Activated CD4-positive, alpha-beta T cell treated with anti-CD3 and anti-CD28 coated beads for 24 hours (primary cell): ENCODE measurements at regions not wholly inside any gene's neighbourhood (a gene's known extent, or its start where the extent isn't known, plus 50 kb on each side); places are given as distances from the start of the nearest gene placed in this dataset.

Experiments used
- DNase-seq, 2 donors: peaks; one replicate each; pipeline ENCODE4 v3.0.0-alpha.2; 2020; ENCODE audit warnings: low read depth in 2 of 2

GRCh38 chr2:16022548-16023240, 82.3 kb downstream of the MYCN start:
- no peak for DNase-seq

DNA sequence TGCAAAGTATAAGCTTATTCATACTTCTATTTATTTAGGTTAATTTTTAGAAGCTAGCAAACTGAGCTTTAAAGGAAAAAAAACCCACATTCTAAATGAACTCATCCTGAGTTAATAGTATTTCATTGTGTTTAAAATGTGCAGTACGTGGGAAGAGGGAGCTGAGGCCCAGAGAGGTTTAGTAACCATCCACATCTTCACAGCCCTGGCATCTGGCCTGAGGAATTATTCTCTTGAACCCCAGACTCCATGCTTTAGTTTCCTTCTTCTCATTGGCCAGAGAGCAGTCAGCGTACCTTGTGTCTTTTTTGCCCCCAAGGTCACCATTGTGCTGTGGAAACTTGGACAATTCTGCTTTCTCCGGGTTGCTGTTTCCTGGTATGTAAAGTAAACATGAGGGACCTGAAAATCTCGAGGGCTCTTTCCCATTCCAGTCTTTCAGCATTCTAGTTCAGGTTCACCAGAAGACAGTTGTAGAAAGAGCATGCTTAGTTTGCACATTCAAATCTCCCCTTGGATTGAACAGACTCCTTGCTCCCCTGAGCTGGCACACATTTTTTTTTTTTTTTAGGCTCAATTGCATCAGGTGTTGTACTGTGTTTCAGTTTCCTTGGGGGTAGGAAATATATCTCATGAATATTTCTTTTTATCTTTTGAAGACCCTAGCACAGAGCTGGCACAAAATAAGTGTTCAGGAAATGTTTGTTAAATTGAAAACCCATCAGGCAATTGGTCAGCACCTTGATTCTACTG, 81.4 kb downstream of the MYCN start:
- DNase-seq: no peak

- DNase-seq: no peak
These were observed 80.1 kb downstream of the MYCN start for GRCh38 chr2:16020389-16021008.

DNA sequence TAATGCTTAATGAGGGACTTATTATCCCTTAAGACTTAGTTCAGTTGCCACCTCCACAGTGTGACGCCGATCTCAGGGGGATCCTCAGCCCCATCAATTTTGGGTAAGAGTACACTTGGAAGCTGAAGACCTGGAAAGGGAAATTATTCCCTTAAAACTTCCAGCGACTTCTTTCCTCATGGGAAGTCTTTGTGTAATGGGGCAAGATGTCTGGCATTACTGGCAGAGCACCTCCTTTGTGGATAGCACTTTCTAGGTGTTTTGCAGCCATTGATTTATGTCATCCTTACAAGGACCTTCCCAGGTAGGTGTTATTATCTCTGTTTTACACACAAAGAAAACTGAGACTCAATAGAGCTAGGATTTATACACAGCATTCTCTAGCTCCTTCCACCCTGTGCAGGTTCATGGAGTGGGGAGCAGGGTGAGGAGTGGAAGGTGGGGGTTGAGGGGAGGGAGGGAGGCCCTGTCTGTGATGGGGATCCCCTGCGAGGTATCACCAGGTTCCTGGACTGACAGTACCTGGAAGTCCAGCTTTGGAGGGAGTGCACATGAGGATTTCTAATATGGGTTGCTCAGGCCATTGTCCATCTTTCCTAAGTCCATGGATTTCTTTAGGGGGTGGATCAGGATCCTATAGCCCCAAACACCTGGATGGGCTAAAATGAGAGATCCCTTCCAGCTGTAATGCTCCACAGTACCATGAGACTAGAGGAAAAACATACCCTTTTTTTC, 79.4 kb downstream of the MYCN start:
- DNase-seq: no peak

DNA sequence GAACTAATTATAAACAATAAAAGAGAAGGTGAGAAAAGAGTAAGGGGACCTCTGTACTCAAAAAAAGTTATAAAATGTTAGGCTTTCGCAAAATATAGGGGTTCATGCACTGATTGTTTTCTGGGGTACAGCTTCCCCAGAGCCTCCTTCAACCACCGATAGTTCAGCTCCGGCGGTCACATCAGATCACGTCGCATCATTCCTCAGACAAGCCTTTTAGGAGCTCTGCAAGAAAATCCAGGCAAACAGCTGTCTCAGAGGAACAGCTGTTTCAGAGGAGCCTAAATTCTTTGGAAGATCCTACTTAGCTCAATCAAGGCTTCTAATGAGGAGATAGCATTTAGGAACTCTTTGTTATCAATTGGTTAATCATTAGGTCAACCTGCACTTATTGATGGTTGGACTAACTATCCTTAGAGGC, 78.7 kb downstream of the MYCN start:
- no peak for DNase-seq

GRCh38 chr2:16018277-16019059, 78.1 kb downstream of the MYCN start:
- DNase-seq: no peak

DNA sequence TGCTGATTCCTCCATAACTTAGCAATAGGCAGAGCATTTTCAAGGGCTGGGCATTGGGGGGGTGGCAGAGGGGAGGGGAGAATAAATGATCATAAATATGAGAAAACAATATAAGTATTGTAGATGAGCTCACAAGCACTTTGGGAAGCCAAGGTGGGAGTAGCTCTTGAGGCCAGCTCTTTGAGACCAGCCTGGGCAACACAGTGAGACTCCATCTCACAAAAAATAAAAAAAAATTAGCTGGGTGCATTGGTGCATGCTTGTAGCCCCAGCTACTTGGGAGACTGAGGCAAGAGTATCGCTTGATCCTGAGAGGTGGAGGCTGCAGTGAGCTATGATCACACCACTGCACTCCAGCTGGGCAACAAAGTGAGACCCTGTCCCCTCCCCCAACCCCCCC, 75.9 kb downstream of the MYCN start:
- no peak for DNase-seq

GRCh38 chr2:16015903-16016265, 75.5 kb downstream of the MYCN start:
- no peak for DNase-seq

- no peak for DNase-seq
These were observed 75.0 kb downstream of the MYCN start for GRCh38 chr2:16015210-16015902.

DNA sequence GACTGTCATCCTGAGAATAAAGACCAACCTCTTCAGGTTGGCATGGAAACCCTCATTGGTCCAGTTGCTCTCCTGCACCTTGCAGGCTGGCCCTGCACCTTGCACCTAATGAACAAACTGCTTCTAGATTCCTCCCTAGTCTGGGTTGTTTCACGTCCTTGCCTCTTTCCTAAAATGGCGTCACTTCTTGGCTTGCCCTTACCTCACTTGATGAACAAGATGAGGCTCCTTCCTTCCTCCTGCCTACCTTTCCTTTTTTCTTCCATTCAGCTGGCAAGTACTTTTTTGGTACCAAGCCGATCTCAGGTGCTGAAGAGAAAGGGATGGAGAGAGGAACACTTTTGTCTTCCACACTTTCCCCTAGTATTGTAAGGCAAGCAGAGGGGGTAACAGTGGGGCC, 74.5 kb downstream of the MYCN start:
- DNase-seq: no peak

GRCh38 chr2:16014041-16014787, 73.9 kb downstream of the MYCN start:
- DNase-seq: no peak

- DNase-seq: no peak
These were observed 73.1 kb downstream of the MYCN start for GRCh38 chr2:16013359-16013911.

DNA sequence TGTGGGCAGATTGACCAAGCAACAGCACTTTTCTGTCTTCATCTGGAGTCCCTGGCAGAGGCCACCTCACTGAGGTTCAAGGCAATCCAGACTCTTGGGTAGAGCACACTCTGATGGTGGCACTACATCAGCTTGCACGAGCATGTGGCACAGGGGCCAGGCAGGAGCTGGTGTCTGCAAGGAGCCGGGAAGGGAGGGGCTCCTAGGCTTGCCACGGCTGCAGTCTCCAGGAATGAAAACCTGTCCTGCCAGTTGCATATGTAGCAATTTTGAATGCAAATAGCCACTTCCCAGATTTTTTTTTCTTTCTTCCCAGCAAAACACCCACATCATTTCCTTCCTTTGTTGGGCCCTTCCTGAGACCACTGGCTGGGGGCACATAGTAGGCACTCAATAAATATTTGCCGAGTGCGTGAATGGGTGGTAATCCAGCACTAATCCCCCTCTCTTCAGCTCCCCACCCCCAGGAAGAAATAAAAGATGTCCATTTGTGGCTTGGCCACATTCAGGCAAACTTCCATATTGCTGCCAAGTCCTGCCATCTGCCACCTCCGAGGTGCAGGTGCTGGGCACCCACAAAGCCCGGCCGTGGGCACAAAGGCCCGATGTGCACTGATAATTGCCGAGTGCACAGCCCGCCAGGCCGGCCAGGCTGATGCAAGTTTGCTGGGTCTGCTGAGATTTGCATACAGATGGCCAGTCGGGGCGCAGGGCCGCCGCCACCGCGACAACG, 72.4 kb downstream of the MYCN start:
- DNase-seq: no peak

DNA sequence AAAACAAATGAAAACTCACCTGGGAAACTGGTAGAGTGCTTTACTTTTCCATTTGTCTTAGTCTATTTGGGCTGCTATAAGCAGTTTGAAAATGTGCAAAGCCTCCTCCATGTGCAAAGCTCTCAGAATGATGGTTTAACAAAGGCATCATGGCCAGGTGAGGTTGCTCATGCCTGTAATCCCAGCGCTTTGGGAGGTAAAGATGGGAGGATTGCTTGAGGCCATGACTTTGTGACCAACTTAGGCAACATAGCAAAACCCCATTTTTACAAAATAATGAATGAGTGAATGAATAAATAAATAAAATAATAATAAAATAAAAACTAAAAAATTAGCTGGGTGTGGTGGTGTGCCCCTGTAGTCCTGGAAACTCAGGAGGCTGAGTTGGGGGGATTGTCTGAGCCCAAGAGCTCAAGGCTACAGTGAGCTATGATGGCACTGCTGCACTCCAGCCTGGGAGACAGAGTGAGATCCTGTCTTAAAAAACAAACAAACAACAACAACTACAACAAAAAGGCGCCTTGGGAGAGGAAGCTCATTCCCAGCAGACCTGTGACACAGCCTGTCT, 71.8 kb downstream of the MYCN start:
- no peak for DNase-seq

- DNase-seq: no peak
These were observed 71.2 kb downstream of the MYCN start for GRCh38 chr2:16011621-16011960.

DNA sequence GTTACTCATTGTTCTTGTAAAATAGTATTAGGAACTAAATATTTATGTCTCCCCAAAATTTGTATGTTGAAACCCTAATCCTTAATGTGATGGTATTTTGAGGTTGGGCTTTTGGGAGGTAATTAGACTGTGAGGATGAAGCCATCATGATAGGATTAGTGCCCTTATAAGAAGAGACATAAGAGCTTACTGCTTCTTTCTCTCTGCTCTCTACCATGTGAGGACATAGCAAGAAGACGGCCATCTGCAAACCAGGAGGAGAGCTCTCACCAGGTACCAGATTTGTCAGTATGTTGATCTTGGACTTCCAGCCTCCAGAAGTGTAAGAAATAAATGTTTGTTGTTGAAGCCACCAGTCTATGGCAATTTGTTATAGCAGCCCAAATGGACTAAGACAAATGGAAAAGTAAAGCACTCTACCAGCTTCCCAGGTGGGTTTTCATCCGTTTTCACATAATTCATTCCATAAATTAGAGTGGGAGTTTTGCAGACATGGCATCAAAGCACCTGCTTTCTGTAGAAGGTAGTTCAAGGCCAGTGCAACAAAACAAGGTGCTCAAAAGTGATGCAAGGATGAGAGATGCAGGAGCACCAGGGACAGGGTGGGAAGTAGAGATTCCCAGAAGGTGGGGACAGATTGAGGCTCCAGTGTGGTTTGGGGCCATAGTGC, 70.7 kb downstream of the MYCN start:
- DNase-seq: no peak

DNA sequence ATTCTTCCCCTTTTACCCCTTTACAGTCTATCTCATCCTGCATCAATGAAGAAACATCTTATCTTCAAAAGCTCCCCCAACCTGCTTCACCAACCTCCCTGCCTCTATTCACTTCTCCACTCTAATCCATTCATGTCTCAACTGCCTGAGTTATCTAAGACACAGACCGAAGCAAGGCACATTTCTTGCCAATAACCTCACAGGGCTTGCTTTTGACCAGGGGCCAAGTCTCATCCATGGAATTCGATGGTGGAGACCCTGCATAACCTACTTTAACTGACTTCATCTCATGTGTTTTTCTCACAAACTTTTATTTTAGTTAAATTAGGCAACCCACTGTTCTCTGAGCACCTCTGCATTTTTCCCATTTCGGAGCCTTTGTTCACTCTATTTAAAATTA, 69.7 kb downstream of the MYCN start:
- DNase-seq: no peak

DNA sequence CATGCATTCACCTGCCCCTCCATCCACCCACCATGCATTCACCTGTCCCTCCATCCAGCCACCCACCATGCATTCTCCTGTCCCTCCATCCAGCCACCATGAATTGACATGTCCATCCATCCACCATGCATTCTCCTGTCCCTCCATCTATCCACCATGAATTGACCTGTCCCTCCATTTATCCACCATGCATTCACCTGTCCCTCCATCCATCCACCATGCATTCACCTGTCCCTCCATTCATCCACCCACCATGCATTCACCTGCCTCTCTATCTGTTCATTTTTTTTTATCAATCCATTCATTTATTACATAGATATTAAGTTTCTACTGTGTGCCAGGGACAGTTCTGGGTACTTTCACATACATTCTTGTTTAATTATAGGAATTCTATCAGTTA, 69.2 kb downstream of the MYCN start:
- no peak for DNase-seq

DNA sequence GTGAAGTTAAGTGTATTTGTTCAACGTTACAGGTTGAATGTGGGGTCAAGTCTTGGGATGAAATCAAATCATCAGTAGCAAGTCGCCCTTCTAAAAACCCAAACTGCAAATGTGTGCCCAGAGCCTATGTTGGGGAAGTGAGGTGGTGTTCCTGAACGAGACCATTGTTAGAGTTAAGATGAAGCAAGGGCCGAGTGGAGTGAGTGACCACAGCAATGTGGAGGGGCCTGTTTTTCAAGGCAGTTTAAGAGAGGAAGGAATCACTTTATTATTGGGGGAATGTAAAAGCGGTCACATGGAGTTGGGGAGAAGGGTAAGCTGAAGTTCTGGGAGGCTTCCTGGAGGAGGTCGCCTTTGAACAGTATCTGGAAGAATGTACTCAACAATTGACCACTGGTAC, 68.5 kb downstream of the MYCN start:
- DNase-seq: no peak
